ENCODE measurements at regions not wholly inside any gene's neighbourhood (a gene's known extent, or its start where the extent isn't known, plus 50 kb on each side); places are given as distances from the start of the nearest gene placed in this dataset.

- ATAC-seq, result no peak
- no peak overlapping the region for H3K27ac ChIP-seq (ENCODE audit: low read length)
- no peak overlapping the region for H3K4me3 ChIP-seq (ENCODE audit: low read depth in 2 of 2, low read length in 2 of 2)
- no peak for TF ChIP-seq SIN3A (IDR thresholded peaks at IDR 0.05; ENCODE audit: borderline replicate concordance, insufficient read depth, low read depth, low read length)
- TF ChIP-seq, protein P1, sequence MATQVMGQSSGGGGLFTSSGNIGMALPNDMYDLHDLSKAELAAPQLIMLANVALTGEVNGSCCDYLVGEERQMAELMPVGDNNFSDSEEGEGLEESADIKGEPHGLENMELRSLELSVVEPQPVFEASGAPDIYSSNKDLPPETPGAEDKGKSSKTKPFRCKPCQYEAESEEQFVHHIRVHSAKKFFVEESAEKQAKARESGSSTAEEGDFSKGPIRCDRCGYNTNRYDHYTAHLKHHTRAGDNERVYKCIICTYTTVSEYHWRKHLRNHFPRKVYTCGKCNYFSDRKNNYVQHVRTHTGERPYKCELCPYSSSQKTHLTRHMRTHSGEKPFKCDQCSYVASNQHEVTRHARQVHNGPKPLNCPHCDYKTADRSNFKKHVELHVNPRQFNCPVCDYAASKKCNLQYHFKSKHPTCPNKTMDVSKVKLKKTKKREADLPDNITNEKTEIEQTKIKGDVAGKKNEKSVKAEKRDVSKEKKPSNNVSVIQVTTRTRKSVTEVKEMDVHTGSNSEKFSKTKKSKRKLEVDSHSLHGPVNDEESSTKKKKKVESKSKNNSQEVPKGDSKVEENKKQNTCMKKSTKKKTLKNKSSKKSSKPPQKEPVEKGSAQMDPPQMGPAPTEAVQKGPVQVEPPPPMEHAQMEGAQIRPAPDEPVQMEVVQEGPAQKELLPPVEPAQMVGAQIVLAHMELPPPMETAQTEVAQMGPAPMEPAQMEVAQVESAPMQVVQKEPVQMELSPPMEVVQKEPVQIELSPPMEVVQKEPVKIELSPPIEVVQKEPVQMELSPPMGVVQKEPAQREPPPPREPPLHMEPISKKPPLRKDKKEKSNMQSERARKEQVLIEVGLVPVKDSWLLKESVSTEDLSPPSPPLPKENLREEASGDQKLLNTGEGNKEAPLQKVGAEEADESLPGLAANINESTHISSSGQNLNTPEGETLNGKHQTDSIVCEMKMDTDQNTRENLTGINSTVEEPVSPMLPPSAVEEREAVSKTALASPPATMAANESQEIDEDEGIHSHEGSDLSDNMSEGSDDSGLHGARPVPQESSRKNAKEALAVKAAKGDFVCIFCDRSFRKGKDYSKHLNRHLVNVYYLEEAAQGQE (IDR thresholded peaks at IDR 0.05; ENCODE audit: insufficient read depth in 1 of 2, low read depth in 2 of 2, low read length in 1 of 2), result no peak
- TF ChIP-seq, protein P2, sequence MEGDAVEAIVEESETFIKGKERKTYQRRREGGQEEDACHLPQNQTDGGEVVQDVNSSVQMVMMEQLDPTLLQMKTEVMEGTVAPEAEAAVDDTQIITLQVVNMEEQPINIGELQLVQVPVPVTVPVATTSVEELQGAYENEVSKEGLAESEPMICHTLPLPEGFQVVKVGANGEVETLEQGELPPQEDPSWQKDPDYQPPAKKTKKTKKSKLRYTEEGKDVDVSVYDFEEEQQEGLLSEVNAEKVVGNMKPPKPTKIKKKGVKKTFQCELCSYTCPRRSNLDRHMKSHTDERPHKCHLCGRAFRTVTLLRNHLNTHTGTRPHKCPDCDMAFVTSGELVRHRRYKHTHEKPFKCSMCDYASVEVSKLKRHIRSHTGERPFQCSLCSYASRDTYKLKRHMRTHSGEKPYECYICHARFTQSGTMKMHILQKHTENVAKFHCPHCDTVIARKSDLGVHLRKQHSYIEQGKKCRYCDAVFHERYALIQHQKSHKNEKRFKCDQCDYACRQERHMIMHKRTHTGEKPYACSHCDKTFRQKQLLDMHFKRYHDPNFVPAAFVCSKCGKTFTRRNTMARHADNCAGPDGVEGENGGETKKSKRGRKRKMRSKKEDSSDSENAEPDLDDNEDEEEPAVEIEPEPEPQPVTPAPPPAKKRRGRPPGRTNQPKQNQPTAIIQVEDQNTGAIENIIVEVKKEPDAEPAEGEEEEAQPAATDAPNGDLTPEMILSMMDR (IDR thresholded peaks at IDR 0.05), result no peak
- TF ChIP-seq TCF7L2 (IDR thresholded peaks at IDR 0.05; ENCODE audit: low read depth, low read length), result no peak
- no peak for TF ChIP-seq POLR2AphosphoS5 (IDR thresholded peaks at IDR 0.05; ENCODE audit: low read depth, low read length)
- H3K27me3 ChIP-seq (ENCODE audit: control insufficient read depth, insufficient read depth, low read length), result no peaks in the 10 kb centered on the region
- intact Hi-C loops (cut with micrococcal nuclease; ENCODE audit: unreplicated experiment) (no loop called here), in situ Hi-C loops (cut with HindIII; ENCODE audit: low pct_unique_long_range_greater_than_20kb, low sequenced_read_pairs) (no loop called here)
- POLR2A ChIA-PET, result no interaction called here
- H3K36me3 ChIP-seq (ENCODE audit: control insufficient read depth, insufficient read depth, low read length), result no peaks in the 10 kb centered on the region
- no peak for DNase-seq (ENCODE audit: low read depth, low spot score)
- no peaks in the 10 kb centered on the region for H3K4me1 ChIP-seq (ENCODE audit: control insufficient read depth, insufficient read depth, low read length)
- BruUV-seq (replicated peaks), result no TSS peak
- no peaks in the 10 kb centered on the region for H3K9me3 ChIP-seq (ENCODE audit: control insufficient read depth, insufficient read depth, low read depth, low read length)
- CTCF ChIA-PET, result interaction anchor here (0.9 kb wide), 1 partner anchor 17 kb away, joined by 3 read pairs; no protein-coding TSS in a partner anchor
Observed at GRCh38 chr1:43042127-43042526, 83.5 kb upstream of the SLC2A1 start.

GRCh38 chr1:43041591-43041990 is 82.9 kb upstream of the SLC2A1 start:
- Histone ChIP-seq H3K9me3 (ENCODE audit: control insufficient read depth, insufficient read depth, low read depth, low read length) (no peaks in the 10 kb centered on the region), H3K4me3 (ENCODE audit: low read depth in 2 of 2, low read length in 2 of 2) (no peak overlapping the region), H3K36me3 (ENCODE audit: control insufficient read depth, insufficient read depth, low read length) (no peaks in the 10 kb centered on the region), H3K27me3 (ENCODE audit: control insufficient read depth, insufficient read depth, low read length) (no peaks in the 10 kb centered on the region), H3K4me1 (ENCODE audit: control insufficient read depth, insufficient read depth, low read length) (no peaks in the 10 kb centered on the region), H3K27ac (ENCODE audit: low read length) (no peak overlapping the region)
- BruUV-seq (replicated peaks), result no TSS peak
- ATAC-seq, result no peak
- DNase-seq (ENCODE audit: low read depth, low spot score), result no peak
- TF ChIP-seq, protein P2 (IDR thresholded peaks at IDR 0.05), result no peak
- TF ChIP-seq POLR2AphosphoS5 (IDR thresholded peaks at IDR 0.05; ENCODE audit: low read depth, low read length) (no peak), SIN3A (IDR thresholded peaks at IDR 0.05; ENCODE audit: borderline replicate concordance, insufficient read depth, low read depth, low read length) (no peak)
- in situ Hi-C loops (cut with HindIII; ENCODE audit: low pct_unique_long_range_greater_than_20kb, low sequenced_read_pairs), result no loop called here
- POLR2A ChIA-PET, result no interaction called here
- CTCF ChIA-PET, result interaction anchor here (0.9 kb wide), 1 partner anchor 18 kb away, joined by 3 read pairs; no protein-coding TSS in a partner anchor
- intact Hi-C loops (cut with micrococcal nuclease; ENCODE audit: unreplicated experiment), result no loop called here

Data from Panc1 (cell line).